GM12878 (cell line): ENCODE measurements at regions not wholly inside any gene's neighbourhood (a gene's known extent, or its start where the extent isn't known, plus 50 kb on each side); places are given as distances from the start of the nearest gene placed in this dataset.

Experiments used
- ATAC-seq: fragments of 200-7000 bp; cut with Tn5 transposase; 3 replicates; pipeline ENCODE4 v1.9.1; 2020; ENCODE audit warnings: mild to moderate bottlenecking, moderate library complexity
- BruUV-seq: library from RNA; stranded (reverse); fragments of 400-500 nt; replicated peaks from 2 replicates; lab custom pipeline; 2021; lab: Mats Ljungman, UMichigan
- CTCF ChIA-PET: fragments of 300-600 bp; sonication (Branson Sonifier 250); formaldehyde crosslinking; extraction: SDS; loops from one replicate; lab custom pipeline; 2021; ENCODE audit warnings: inconsistent platforms; lab: Yijun Ruan, JAX
- POLR2A ChIA-PET: fragments of 350-600 bp; formaldehyde crosslinking; extraction: SDS; loops from one replicate; lab custom pipeline; 2021; ENCODE audit warnings: inconsistent platforms; lab: Charles Lee
- RAD21 ChIA-PET: fragments of 300-600 bp; sonication (Branson Sonifier 250); formaldehyde crosslinking; loops from one replicate; lab custom pipeline; 2023; ENCODE audit warnings: antibody characterized with exemption; ENCODE audit not compliant: unreplicated experiment; lab: Charles Lee
- SMC1A ChIA-PET: fragments of 300-600 bp; sonication (Branson Sonifier 250); formaldehyde crosslinking; loops from one replicate; lab custom pipeline; 2023; ENCODE audit not compliant: unreplicated experiment, uncharacterized antibody; lab: Charles Lee
- DNase-seq: peaks from one replicate; pipeline ENCODE4 v3.0.0-alpha.2; 2011; ENCODE audit warnings: low read depth, low spot score
- FAIRE-seq: peaks from 3 replicates; lab custom pipeline; 2011; peaks lifted over from hg19 to GRCh38; lab: Jason Lieb, UNC
- H2AFZ ChIP-seq: 2 replicates; pipeline ENCODE4 v1.6.0; 2011; ENCODE audit warnings: low read depth, low read length, control low read depth; ENCODE audit not compliant: control insufficient read depth
- H3K27ac ChIP-seq: 2 replicates; pipeline ENCODE4 v1.5.1; 2011; ENCODE audit warnings: control low read depth; ENCODE audit not compliant: control insufficient read depth, insufficient read depth
- H3K27me3 ChIP-seq, 2 experiments: replicated peaks in 1 of 2; 2 replicates each; pipeline versions ENCODE4 v1.6.0 to v1.6.1; 2011; ENCODE audit warnings: low read length in 1 of 2; ENCODE audit not compliant: control insufficient read depth in 2 of 2, insufficient read depth in 2 of 2
- H3K36me3 ChIP-seq, 2 experiments: 2 replicates each; pipeline ENCODE4 v1.5.1; 2011; ENCODE audit warnings: low read length in 1 of 2; ENCODE audit not compliant: control insufficient read depth in 2 of 2, insufficient read depth in 2 of 2
- H3K4me1 ChIP-seq: 2 replicates; pipeline ENCODE4 v1.6.1; 2011; ENCODE audit warnings: mild to moderate bottlenecking, low read length, moderate library complexity, mixed read lengths; ENCODE audit not compliant: control insufficient read depth, insufficient read depth
- H3K4me2 ChIP-seq: 2 replicates; pipeline ENCODE4 v1.6.0; 2011; ENCODE audit warnings: control low read depth; ENCODE audit not compliant: control insufficient read depth, insufficient read depth
- H3K4me3 ChIP-seq: fragments of 200-600 bp; sonication (generic); 2 replicates; pipeline ENCODE4 v1.5.1; 2016
- H3K79me2 ChIP-seq: 2 replicates; pipeline ENCODE4 v1.6.0; 2011; ENCODE audit warnings: low read length; ENCODE audit not compliant: control insufficient read depth, insufficient read depth
- H3K9ac ChIP-seq: 2 replicates; pipeline ENCODE4 v1.8.0; 2011; ENCODE audit warnings: low read length, control low read depth, mixed read lengths; ENCODE audit not compliant: control insufficient read depth, insufficient read depth
- H3K9me3 ChIP-seq: replicated peaks from 3 replicates; pipeline ENCODE4 v1.5.1; 2011; ENCODE audit warnings: mild to moderate bottlenecking, low read length; ENCODE audit not compliant: control insufficient read depth, insufficient read depth
- H4K20me1 ChIP-seq: 2 replicates; pipeline ENCODE4 v1.6.0; 2011; ENCODE audit not compliant: control insufficient read depth, insufficient read depth
- BACH1 ChIP-seq: fragments of 450-650 bp; IDR thresholded peaks from 2 replicates; pipeline ENCODE4 v1.6.1; 2017; ENCODE audit warnings: mild to moderate bottlenecking, borderline replicate concordance
- CBX3 ChIP-seq: fragments of 200-600 bp; sonication (generic); IDR thresholded peaks from 2 replicates; pipeline ENCODE4 v1.6.1; 2016; ENCODE audit warnings: low read depth, borderline replicate concordance
- CHD2 ChIP-seq: IDR thresholded peaks from 2 replicates; pipeline ENCODE4 v1.6.1; 2011; ENCODE audit warnings: low read depth, low read length, improper control_type of control experiment, borderline replicate concordance
- CHD4 ChIP-seq: fragments of 200-600 bp; sonication (generic); IDR thresholded peaks from 2 replicates; pipeline ENCODE4 v1.6.1; 2016; ENCODE audit warnings: mild to moderate bottlenecking
- EGR1 ChIP-seq, 2 experiments: IDR thresholded peaks; 1 replicate in 1 of 2; 2 replicates in 1 of 2; pipeline ENCODE4 v1.6.1; 2011 to 2012; ENCODE audit warnings: low read depth in 2 of 2, low read length in 2 of 2, borderline replicate concordance in 1 of 2, mild to moderate bottlenecking in 1 of 2, moderate library complexity in 1 of 2
- EP300 ChIP-seq, 2 experiments: fragments of 150-350 bp in 1 of 2; IDR thresholded peaks; 2 replicates each; pipeline ENCODE4 v1.6.1; 2011 to 2012; ENCODE audit warnings: low read depth in 2 of 2, low read length in 2 of 2, borderline replicate concordance in 1 of 2, improper control_type of control experiment in 1 of 2, inconsistent platforms in 1 of 2; ENCODE audit not compliant: control insufficient read depth in 1 of 2
- GATAD2B ChIP-seq: fragments of 450-650 bp; conservative IDR thresholded peaks from 2 replicates; pipeline ENCODE4 v1.6.1; 2017; ENCODE audit warnings: low read depth, mild to moderate bottlenecking, moderate library complexity
- HCFC1 ChIP-seq: fragments of 150-350 bp; IDR thresholded peaks from 2 replicates; pipeline ENCODE4 v1.6.1; 2014; ENCODE audit warnings: low read length
- KAT2A ChIP-seq: conservative IDR thresholded peaks from 2 replicates; pipeline ENCODE4 v1.6.1; 2011; ENCODE audit warnings: low read depth, low read length; ENCODE audit not compliant: control insufficient read depth
- NFYA ChIP-seq: IDR thresholded peaks from 2 replicates; pipeline ENCODE4 v1.6.1; 2011; ENCODE audit warnings: low read depth, mild to moderate bottlenecking, low read length, improper control_type of control experiment, borderline replicate concordance
- PAX8 ChIP-seq: fragments of 450-650 bp; IDR thresholded peaks from 2 replicates; pipeline ENCODE4 v1.6.1; 2017; ENCODE audit warnings: mild to moderate bottlenecking, moderate library complexity
- TBL1XR1 ChIP-seq: IDR thresholded peaks from 2 replicates; pipeline ENCODE4 v1.6.1; 2012; ENCODE audit warnings: low read depth, low read length, improper control_type of control experiment
- WGBS: methylation state at CpG from one replicate; pipeline ENCODE4 v1.1.6; 2016; ENCODE audit warnings: low lambda C conversion rate; ENCODE audit not compliant: insufficient replicate concordance, insufficient coverage; ENCODE audit errors: missing lambda C conversion rate; 5-methylcytosine and 5-hydroxymethylcytosine counted together
- in situ Hi-C: fragments of 300-500 bp; cut with MboI; formaldehyde crosslinking; loops from 9 replicates; pipeline ENCODE4 v1.14.3; 2018; ENCODE audit warnings: mixed read lengths
- intact Hi-C: fragments of 100-400 bp; cut with micrococcal nuclease; formaldehyde crosslinking; loops from one replicate; pipeline ENCODE4 v1.14.2; 2022; ENCODE audit not compliant: unreplicated experiment
- TF ChIP-seq, protein P1 (sequence below): fragments of 450-650 bp; IDR thresholded peaks from 2 replicates; pipeline ENCODE4 v1.6.1; 2016; ENCODE audit warnings: mild to moderate bottlenecking
- TF ChIP-seq, protein P2 (sequence below): IDR thresholded peaks from 2 replicates; pipeline ENCODE4 v1.6.1; 2011; ENCODE audit warnings: low read depth, low read length, improper control_type of control experiment, borderline replicate concordance

DNA sequence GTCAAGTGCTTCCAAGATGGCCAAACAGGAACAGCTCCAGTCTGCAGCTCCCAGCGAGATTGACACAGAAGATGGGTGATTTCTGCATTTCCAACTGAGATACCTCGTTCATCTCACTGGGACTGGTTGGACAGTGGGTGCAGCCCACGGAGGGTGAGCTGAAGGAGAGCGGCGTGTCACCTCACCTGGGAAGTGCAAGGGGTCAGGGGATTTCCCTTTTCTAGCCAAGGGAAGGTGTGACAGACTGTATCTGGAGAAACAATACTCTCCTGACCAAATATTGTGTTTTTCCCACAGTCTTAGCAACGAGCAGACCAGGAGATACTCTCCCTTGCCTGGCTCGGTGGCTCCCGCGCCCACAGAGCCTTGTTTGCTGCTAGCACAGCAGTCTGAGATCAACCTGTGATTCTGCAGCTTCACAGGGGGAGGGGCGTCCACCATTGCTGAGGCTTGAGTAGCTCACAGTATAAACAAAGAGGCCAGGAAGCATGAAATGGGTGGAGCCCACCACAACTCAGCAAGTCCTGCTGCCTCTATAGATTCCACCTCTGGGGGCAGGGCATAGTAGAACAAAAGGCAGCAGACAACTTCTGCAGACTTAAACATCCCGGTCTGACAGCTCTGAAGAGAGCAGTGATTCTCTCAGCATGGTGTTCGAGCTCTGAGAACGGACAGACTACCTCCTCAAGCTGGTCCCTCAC is 293.5 kb upstream of the SUCLG2 start:
- H3K36me3 ChIP-seq, result no peaks in the 10 kb centered on the region
- H3K4me1 ChIP-seq, result no peaks in the 10 kb centered on the region
- H2AFZ ChIP-seq, result no peak overlapping the region
- H3K27me3 ChIP-seq, result no peaks in the 10 kb centered on the region
- no peaks in the 10 kb centered on the region for H3K79me2 ChIP-seq
- H3K4me3 ChIP-seq, result no peak overlapping the region
- no peak overlapping the region for H3K9ac ChIP-seq
- H3K9me3 ChIP-seq, result no peaks in the 10 kb centered on the region
- ChIA-PET SMC1A (no interaction called here), POLR2A (no interaction called here), CTCF (no interaction called here), RAD21 (no interaction called here)
- TF ChIP-seq PAX8, result no peak
- no peak for TF ChIP-seq CHD2
- no peak for TF ChIP-seq BACH1
- no peak for TF ChIP-seq HCFC1
- no peak for TF ChIP-seq GATAD2B
- TF ChIP-seq TBL1XR1, result no peak
- TF ChIP-seq, protein P1, sequence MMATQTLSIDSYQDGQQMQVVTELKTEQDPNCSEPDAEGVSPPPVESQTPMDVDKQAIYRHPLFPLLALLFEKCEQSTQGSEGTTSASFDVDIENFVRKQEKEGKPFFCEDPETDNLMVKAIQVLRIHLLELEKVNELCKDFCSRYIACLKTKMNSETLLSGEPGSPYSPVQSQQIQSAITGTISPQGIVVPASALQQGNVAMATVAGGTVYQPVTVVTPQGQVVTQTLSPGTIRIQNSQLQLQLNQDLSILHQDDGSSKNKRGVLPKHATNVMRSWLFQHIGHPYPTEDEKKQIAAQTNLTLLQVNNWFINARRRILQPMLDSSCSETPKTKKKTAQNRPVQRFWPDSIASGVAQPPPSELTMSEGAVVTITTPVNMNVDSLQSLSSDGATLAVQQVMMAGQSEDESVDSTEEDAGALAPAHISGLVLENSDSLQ, result no peak
- TF ChIP-seq NFYA, result no peak
- no peak for TF ChIP-seq EP300 (IDR thresholded peaks at IDR 0.05; ENCODE audit: borderline replicate concordance in 1 of 2, control insufficient read depth in 1 of 2, low read depth in 2 of 2, low read length in 2 of 2)
- TF ChIP-seq KAT2A, result no peak
- TF ChIP-seq EGR1 (IDR thresholded peaks at IDR 0.05; ENCODE audit: borderline replicate concordance in 1 of 2, low read depth in 2 of 2, low read length in 2 of 2), result no peak
- TF ChIP-seq, protein P2, sequence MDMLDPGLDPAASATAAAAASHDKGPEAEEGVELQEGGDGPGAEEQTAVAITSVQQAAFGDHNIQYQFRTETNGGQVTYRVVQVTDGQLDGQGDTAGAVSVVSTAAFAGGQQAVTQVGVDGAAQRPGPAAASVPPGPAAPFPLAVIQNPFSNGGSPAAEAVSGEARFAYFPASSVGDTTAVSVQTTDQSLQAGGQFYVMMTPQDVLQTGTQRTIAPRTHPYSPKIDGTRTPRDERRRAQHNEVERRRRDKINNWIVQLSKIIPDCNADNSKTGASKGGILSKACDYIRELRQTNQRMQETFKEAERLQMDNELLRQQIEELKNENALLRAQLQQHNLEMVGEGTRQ, result no peak
- TF ChIP-seq CHD4, result no peak
- no peak for TF ChIP-seq CBX3
- no TSS peak for BruUV-seq
- no peaks in the 10 kb centered on the region for H4K20me1 ChIP-seq
- ATAC-seq (no peak), DNase-seq (no peak), FAIRE-seq (no peak)
- no peak overlapping the region for H3K27ac ChIP-seq
- no peak overlapping the region for H3K4me2 ChIP-seq
- in situ Hi-C loops (no loop called here), intact Hi-C loops (no loop called here)
- WGBS, result 17% methylated on average over 13 of the region's 13 CpGs
